Uterus (tissue), 3 donors: ENCODE measurements at regions not wholly inside any gene's neighbourhood (a gene's known extent, or its start where the extent isn't known, plus 50 kb on each side); places are given as distances from the start of the nearest gene placed in this dataset.

Source experiments
- DNase-seq, 2 donors: peaks; one replicate each; pipeline ENCODE4 v3.0.0-alpha.2; 2019 to 2020
- H3K27ac ChIP-seq, 2 donors: fragments of 200-600 bp; sonication (generic); 1 replicate in 1 of 2; 2 replicates in 1 of 2; pipeline ENCODE4 v1.5.1; 2016 to 2018
- H3K27me3 ChIP-seq, 2 donors: fragments of 200-600 bp; sonication (generic); one replicate each; pipeline ENCODE4 v1.5.1; 2018 to 2019; ENCODE audit warnings: control low read depth in 1 of 2
- H3K36me3 ChIP-seq, 2 donors: fragments of 200-600 bp; sonication (generic); one replicate each; pipeline ENCODE4 v1.5.1; 2019; ENCODE audit warnings: control low read depth in 1 of 2
- H3K4me1 ChIP-seq, 2 donors: fragments of 200-600 bp; sonication (generic); one replicate each; pipeline ENCODE4 v1.5.1; 2018 to 2019; ENCODE audit warnings: control low read depth in 1 of 2
- H3K4me3 ChIP-seq, 2 donors: fragments of 200-600 bp; sonication (generic); 1 replicate in 1 of 2; 2 replicates in 1 of 2; pipeline ENCODE4 v1.5.1; 2018 to 2019; ENCODE audit warnings: mild to moderate bottlenecking in 1 of 2
- H3K9me3 ChIP-seq, 2 donors: fragments of 200-600 bp; sonication (generic); one replicate each; pipeline ENCODE4 v1.5.1; 2019; ENCODE audit warnings: control low read depth in 1 of 2
- POLR2A ChIP-seq, 2 donors: fragments of 450-650 bp; IDR thresholded peaks; one replicate each; pipeline ENCODE4 v1.6.1; 2016; ENCODE audit warnings: antibody characterized with exemption in 2 of 2, mild to moderate bottlenecking in 1 of 2, moderate library complexity in 1 of 2
- intact Hi-C: fragments of 100-400 bp; cut with DNase I; formaldehyde crosslinking; loops from one replicate; pipeline ENCODE4 v1.15.1; 2023; ENCODE audit warnings: low total_unique reads
- TF ChIP-seq, protein P1 (sequence below), 4 experiments: fragments of 200-600 bp in 2 of 4; fragments of 450-650 bp in 2 of 4; sonication (generic) in 2 of 4; IDR thresholded peaks; one replicate each; pipeline ENCODE4 v1.5.1; 2016 to 2019; ENCODE audit warnings: antibody characterized with exemption in 4 of 4, mild to moderate bottlenecking in 2 of 4, moderate library complexity in 1 of 4
- donor health status: DM: yes; HTN: yes; CAD: no.

DNA sequence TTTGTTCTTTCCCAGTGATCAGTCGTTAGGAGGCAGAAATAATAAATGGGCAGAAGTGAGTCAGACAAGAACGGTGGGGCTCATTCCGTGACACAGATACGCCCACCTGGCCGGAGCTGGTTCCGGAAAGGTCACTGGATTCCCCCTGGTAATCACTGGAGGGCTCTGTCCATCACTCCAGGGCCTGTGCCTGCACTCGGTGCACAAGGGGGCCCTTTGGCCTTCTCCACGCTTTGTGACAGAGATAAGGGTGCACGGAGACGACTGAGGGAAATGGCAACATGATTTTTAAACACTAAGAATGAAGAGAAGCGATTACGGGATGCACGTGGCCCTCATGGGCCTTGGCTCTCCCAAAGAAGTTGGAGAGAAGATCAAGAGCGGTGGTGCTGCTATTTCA lies 84.4 kb downstream of the PTGR3 start:
- TF ChIP-seq, protein P1, sequence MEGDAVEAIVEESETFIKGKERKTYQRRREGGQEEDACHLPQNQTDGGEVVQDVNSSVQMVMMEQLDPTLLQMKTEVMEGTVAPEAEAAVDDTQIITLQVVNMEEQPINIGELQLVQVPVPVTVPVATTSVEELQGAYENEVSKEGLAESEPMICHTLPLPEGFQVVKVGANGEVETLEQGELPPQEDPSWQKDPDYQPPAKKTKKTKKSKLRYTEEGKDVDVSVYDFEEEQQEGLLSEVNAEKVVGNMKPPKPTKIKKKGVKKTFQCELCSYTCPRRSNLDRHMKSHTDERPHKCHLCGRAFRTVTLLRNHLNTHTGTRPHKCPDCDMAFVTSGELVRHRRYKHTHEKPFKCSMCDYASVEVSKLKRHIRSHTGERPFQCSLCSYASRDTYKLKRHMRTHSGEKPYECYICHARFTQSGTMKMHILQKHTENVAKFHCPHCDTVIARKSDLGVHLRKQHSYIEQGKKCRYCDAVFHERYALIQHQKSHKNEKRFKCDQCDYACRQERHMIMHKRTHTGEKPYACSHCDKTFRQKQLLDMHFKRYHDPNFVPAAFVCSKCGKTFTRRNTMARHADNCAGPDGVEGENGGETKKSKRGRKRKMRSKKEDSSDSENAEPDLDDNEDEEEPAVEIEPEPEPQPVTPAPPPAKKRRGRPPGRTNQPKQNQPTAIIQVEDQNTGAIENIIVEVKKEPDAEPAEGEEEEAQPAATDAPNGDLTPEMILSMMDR (IDR thresholded peaks at IDR 0.05): no peak
- no peak for TF ChIP-seq POLR2A (IDR thresholded peaks at IDR 0.05)
- no peak overlapping the region for H3K4me3 ChIP-seq

DNA sequence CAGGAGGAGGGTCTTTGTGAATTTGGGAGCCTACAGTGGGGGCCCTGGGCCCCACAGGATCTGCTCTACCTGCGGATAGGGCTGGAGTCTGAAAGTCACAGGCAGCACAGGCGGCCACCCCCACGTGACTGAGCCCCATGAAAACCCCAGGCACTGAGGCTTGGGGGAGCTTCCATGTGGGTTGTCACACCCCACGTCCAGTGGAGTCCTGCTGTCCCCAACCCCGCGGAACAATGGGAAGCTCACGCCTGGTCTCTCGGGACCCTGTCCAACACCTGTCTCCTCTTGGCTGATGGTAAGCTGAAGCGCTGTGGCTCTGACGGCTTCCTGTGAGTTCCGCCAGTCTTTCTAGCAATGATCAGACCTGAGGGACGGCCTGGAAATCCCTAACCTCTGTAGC lies 85.8 kb downstream of the PTGR3 start:
- no peak overlapping the region for H3K27ac ChIP-seq
- no peaks in the 10 kb centered on the region for H3K27me3 ChIP-seq
- no peak for DNase-seq
- no peaks in the 10 kb centered on the region for H3K36me3 ChIP-seq
- H3K4me1 ChIP-seq: no peaks in the 10 kb centered on the region
- no peak overlapping the region for H3K4me3 ChIP-seq
- intact Hi-C loops: no loop called here
- no peak for TF ChIP-seq POLR2A (IDR thresholded peaks at IDR 0.05)
- TF ChIP-seq, protein P1 (IDR thresholded peaks at IDR 0.05): no peak
- no peaks in the 10 kb centered on the region for H3K9me3 ChIP-seq

More for the DNA sequence above, 84.4 kb downstream of the PTGR3 start:
- no peaks in the 10 kb centered on the region for H3K27me3 ChIP-seq
- intact Hi-C loops: no loop called here
- H3K9me3 ChIP-seq: no peaks in the 10 kb centered on the region
- no peaks in the 10 kb centered on the region for H3K36me3 ChIP-seq
- DNase-seq: no peak
- H3K4me1 ChIP-seq: no peaks in the 10 kb centered on the region
- H3K27ac ChIP-seq: no peak overlapping the region

DNA sequence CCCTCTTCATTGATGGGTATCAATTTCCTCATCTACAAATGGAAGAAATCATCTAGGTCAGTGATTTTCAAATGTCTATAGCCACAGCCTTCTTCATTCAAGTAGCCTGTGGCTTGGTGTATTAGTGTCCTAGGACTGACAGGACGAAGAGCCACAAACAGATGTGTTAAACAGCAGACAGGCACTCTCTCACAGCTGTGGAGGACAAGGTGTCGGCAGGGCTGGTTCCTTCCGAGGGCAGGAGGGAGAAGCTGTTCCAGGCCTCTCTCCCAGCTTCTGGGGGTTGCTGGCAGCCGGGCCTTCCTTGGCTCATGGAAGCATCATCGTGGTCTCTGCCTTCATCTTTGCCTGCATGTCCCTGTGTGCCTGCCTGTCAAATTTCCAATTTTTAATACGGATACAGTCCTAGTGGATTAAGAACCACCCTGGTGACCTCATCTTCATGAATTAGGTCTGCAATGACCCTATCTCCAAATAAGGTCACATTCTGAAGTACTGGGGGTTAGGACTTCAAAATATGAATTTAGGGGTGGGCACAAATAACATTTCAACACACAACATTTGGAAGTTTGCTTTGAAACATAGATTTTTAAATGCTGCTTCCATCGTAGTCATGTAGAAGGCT lies 86.5 kb downstream of the PTGR3 start:
- H3K4me1 ChIP-seq: no peaks in the 10 kb centered on the region
- H3K36me3 ChIP-seq: no peaks in the 10 kb centered on the region
- TF ChIP-seq POLR2A (IDR thresholded peaks at IDR 0.05): no peak
- TF ChIP-seq, protein P1 (IDR thresholded peaks at IDR 0.05): no peak
- H3K27ac ChIP-seq: no peak overlapping the region
- no peak for DNase-seq
- H3K4me3 ChIP-seq: no peak overlapping the region
- no peaks in the 10 kb centered on the region for H3K27me3 ChIP-seq
- intact Hi-C loops: no loop called here
- H3K9me3 ChIP-seq: no peaks in the 10 kb centered on the region

DNA sequence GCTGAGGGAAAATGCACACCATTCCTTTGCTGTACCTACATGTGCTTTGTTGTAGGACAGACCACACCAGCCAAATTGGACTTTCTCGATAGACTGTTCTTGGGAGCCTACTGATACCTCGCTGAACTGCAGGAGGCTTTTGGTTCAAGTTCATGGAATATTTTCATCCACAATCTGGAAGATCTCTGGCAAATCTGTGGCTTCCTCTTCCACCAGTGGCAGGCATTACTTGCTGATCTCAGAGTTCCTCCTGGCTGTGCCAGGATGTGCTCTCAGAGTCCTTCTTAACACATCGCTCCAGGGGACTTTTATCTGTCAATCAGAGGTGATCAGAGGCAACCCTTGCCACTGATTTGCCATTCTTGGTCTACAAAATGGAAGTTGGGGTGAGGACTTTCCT lies 87.7 kb downstream of the PTGR3 start:
- Histone ChIP-seq H3K4me1 (no peaks in the 10 kb centered on the region), H3K4me3 (no peak overlapping the region), H3K9me3 (no peaks in the 10 kb centered on the region), H3K27ac (no peak overlapping the region), H3K36me3 (no peaks in the 10 kb centered on the region), H3K27me3 (no peaks in the 10 kb centered on the region)
- no peak for DNase-seq
- intact Hi-C loops: no loop called here
- no peak for TF ChIP-seq POLR2A (IDR thresholded peaks at IDR 0.05)
- TF ChIP-seq, protein P1 (IDR thresholded peaks at IDR 0.05): no peak

DNA sequence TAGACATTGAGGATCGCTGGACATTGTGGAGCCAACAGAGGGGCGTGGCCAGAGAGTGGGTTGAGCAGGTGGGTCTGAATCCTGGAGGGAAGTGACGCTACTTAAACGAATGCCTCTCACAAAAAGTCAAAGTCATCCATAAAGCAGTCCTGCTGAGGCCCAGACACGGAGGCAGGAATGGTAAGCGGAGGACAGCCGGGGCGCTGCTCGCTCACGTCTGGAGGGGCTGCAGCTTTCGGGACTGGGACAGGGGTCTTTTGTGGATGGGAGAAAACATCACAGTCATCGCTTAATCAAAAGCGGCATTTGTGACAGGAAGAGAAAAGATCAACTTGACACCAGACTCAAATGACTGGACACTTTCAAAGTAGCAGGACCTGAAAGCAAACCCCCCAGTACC lies 88.4 kb downstream of the PTGR3 start:
- TF ChIP-seq POLR2A (IDR thresholded peaks at IDR 0.05): no peak
- TF ChIP-seq, protein P1 (IDR thresholded peaks at IDR 0.05): no peak
- H3K9me3 ChIP-seq: no peaks in the 10 kb centered on the region
- no peak overlapping the region for H3K4me3 ChIP-seq
- H3K4me1 ChIP-seq: no peaks in the 10 kb centered on the region
- intact Hi-C loops: no loop called here
- no peaks in the 10 kb centered on the region for H3K36me3 ChIP-seq
- DNase-seq: no peak
- H3K27ac ChIP-seq: no peak overlapping the region
- no peaks in the 10 kb centered on the region for H3K27me3 ChIP-seq
